ENCODE measurements at regions not wholly inside any gene's neighbourhood (a gene's known extent, or its start where the extent isn't known, plus 50 kb on each side); places are given as distances from the start of the nearest gene placed in this dataset.

DNA sequence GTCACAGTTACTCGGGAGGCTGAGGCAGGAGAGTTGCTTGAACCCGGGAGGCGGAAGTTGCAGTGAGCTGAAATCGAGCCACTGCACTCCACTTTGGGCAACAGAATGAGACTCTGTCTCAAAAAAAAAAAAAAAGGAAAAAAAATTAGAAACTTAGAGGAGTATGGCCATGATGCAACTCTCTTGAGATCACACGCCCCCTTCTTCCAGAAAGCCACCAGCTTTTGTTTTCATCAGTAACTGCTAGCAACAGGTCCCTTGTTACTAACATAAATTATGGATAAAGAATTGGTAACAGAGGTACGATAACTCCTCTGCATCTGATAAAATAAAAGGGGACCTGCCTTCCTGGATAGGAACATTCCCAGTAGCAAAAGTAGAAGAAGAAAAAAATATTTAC lies 308.2 kb downstream of the CD83 start:
- TF ChIP-seq, protein P1, sequence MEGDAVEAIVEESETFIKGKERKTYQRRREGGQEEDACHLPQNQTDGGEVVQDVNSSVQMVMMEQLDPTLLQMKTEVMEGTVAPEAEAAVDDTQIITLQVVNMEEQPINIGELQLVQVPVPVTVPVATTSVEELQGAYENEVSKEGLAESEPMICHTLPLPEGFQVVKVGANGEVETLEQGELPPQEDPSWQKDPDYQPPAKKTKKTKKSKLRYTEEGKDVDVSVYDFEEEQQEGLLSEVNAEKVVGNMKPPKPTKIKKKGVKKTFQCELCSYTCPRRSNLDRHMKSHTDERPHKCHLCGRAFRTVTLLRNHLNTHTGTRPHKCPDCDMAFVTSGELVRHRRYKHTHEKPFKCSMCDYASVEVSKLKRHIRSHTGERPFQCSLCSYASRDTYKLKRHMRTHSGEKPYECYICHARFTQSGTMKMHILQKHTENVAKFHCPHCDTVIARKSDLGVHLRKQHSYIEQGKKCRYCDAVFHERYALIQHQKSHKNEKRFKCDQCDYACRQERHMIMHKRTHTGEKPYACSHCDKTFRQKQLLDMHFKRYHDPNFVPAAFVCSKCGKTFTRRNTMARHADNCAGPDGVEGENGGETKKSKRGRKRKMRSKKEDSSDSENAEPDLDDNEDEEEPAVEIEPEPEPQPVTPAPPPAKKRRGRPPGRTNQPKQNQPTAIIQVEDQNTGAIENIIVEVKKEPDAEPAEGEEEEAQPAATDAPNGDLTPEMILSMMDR (IDR thresholded peaks at IDR 0.05): no peak

DNA sequence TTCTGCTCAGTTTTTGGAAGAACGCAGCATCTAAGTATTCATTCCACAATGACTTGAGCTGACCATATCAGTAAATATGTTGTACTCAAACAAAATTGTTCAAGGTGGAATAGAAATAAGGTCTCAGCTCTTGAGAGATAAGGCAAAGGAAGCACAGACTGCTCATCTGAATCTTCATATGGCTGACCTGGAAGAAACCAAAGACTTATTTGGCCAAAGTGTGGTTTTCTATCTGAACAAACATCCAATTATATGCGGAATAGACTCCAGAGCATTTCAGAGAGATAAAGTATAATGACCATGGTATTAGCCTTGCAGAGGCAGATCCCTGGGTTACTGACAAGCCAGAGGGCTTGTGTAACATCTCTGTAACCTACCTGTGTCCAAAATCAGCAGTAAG lies 308.7 kb downstream of the CD83 start:
- TF ChIP-seq, protein P1 (IDR thresholded peaks at IDR 0.05): no peak

DNA sequence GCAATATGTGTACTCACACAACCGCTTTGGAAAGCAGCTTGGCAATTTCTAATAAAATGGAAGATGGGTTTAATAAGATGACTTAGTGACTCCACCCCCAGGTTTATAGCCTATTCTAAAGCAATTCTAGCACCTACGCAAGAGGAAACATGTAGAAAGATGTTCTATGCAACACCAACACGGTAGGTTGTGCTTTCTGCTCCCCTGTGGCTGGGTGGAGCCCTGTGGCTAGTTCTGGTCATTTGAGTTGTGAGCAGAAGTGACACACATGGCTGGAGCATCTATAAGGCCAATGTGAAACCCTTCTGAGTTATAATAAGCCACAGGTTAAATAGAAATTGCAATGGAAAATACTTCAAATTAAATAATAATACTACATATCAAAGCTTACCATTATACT lies 310.7 kb downstream of the CD83 start:
- TF ChIP-seq, protein P1 (IDR thresholded peaks at IDR 0.05): no peak

DNA sequence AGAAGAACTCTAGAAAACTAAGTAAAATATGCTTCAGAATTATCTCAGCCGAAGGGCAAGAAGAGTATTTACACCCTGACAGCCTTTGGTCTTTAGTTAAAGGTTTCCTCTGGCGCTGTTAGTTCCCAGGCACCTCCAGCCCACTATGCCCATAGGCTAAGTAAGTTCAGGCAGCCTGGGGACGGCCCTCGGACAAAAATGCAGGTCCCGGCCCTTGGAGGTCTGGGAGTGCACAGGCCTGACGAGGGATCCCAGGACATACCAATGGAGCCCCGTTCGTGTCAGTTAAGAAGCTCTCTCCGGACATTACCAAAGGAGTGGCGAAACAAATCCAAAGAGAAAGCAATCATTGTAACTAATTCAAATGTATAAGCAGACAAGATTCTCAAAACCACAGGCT lies 311.8 kb downstream of the CD83 start:
- TF ChIP-seq, protein P1 (IDR thresholded peaks at IDR 0.05): no peak

DNA sequence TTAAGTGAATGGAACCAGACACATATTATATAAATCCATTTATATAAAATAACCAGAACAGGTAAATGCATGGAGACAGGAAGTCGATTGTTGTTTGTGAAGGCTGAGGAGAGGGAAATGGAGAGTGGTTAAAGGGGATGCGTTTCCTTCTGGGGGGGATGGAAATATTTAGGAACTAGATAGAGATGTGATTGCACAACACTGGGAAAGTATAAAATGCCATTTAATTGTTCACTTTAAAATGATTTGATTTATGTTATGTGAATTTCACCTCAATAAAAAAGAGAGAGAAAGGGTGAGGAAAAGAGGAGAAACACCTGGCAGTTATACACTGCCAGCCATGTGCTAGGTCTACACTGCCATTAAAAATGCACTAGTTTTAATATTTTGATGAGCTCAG lies 312.6 kb downstream of the CD83 start:
- TF ChIP-seq, protein P1 (IDR thresholded peaks at IDR 0.05): no peak

DNA sequence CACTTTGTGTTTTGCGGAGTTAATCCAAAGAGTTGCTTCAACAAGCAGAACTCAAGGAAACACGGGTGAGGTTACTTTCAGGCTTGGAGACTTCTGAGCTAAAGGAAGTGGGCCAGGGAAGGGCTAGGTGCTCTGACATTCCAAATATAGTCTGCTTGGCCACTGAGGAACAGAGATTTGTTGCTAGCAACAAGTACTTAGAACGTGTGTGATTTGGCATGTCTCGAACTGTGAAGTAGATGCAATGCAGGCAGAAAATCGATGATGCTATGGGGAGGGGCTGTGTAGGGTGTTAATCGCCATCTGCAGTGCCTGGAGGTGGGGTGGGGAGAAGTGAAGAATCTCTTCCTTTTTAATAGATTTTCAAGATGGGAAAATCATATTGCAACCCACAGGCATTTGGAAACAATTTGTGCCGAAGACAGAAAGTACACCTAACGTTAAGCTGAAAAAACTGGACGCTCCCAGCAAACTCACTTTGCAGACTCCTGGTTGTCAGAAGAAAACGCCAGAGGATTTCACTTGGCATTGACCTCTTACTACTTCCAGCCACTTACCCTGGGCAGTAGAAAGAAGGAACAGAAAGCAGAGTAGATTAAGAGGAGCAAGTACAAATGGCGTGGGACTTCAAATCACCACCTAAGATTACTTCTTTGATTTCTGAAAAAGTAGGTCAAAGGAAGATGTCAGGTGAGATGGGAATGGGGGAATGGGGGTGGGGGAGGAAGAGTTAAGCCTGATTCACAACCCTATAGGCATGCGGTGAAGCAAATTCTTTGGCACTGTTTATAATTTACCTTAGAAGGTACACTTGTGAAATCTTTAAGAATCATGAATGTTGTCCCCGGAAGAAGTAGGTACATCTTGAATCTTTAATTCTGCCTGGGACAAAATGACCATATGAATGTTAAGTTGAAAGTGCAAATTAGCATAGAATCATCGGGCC lies 314.1 kb downstream of the CD83 start:
- TF ChIP-seq, protein P1 (IDR thresholded peaks at IDR 0.05): no peak

DNA sequence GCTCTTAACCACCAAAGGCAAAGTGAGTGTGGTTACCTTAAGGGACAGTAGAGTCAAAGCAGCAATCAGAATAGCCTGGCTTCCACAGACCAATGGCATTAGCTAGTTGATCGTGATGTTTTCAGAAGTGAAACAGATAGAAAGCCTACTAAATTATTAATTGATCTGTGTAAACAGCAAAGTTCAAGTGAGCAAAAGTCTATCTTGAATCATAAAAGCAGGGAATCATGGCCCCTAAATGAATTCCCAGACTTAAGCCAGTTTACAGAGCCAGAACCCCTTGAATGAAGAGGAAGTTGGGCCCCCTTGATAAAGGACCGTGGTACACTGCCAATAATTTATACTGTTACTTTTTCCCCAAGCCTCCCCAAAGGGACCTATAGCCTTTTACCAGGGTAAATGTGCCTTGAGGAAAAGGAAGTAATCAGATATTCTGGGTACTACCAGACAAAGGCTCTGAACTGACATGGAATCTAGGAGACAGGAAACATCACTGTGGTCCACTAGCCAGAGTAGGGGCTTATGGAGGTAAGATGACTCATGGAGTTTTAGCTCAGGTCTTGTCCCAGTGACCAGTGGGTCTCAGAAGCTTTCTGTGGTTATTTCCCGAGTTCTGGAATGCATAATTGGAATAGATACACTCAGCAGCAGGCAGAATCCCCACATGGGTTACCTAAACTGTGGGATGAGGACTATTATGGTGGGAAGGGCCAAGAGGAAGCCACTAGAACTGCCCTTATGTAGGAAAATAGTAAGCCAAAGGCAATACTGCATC lies 317.5 kb downstream of the CD83 start:
- TF ChIP-seq, protein P1 (IDR thresholded peaks at IDR 0.05): no peak
